IPS DF 4.7 (cell line): ENCODE measurements at regions not wholly inside any gene's neighbourhood (a gene's known extent, or its start where the extent isn't known, plus 50 kb on each side); places are given as distances from the start of the nearest gene placed in this dataset.

Experiments
- DNase-seq: peaks from one replicate; pipeline ENCODE4 v3.0.0-alpha.2; 2013; ENCODE audit warnings: low spot score; ENCODE audit errors: extremely low read depth

DNA sequence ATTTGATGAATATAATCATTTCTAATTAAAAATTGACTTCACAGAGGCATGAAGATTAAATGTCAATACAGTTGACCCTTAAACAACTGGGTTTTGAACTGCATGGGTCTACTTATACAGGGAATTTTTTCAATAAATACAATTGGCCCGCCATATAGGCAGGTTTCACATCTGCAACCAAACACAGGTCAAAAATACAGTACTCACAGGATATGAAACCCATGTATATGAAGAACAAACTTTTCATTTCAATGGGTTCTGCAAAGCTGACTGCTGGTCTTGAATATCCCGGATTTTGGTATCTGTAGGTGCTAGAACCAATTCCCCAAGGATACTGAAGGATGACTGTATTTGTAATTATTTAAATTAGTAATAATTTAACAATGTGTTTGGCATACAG, 555.6 kb downstream of the EPHA4 start:
- DNase-seq = no peak

- DNase-seq = no peak
Measured at GRCh38 chr2:221018262-221018661, 553.8 kb downstream of the EPHA4 start.

- DNase-seq = no peak
Measured at GRCh38 chr2:221019668-221020067, 552.4 kb downstream of the EPHA4 start.

DNA sequence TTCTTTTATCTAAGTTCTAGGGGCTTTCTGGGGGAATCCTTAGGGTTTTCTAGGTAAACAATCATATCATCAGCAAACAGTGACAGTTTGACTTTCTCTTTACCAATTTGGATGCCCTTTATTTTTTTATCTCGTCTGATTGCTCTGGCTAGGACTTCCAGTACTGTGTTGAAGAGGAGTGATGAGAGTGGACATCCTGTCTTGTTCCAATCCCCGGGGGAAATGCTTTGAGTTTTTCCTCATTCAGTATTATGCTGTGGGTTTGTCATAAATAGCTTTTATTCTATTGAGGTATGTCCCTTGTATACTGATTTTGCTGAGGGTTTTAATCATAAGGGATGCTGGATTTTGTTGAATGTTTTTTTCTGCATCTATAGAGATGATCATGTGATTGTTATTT, 549.5 kb downstream of the EPHA4 start:
- DNase-seq = no peak

DNA sequence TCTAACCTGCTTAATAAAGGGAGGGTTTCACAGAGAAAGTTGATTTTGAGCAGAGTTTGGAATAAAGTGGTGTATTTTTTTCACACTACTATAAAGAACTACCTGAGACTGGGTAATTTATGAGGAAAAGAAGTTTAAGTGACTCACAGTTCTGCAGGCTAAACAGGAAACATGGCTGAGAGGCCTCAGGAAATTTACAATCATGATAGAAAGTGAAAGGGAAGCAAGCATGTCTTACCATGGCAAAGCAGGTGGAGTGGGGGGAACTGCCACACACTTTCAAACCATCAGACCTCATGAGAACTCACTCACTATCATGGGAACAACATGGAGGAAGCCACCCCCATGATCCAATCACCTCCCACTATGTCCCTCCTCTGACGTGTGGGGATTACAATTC, 546.7 kb downstream of the EPHA4 start:
- no peak for DNase-seq

DNA sequence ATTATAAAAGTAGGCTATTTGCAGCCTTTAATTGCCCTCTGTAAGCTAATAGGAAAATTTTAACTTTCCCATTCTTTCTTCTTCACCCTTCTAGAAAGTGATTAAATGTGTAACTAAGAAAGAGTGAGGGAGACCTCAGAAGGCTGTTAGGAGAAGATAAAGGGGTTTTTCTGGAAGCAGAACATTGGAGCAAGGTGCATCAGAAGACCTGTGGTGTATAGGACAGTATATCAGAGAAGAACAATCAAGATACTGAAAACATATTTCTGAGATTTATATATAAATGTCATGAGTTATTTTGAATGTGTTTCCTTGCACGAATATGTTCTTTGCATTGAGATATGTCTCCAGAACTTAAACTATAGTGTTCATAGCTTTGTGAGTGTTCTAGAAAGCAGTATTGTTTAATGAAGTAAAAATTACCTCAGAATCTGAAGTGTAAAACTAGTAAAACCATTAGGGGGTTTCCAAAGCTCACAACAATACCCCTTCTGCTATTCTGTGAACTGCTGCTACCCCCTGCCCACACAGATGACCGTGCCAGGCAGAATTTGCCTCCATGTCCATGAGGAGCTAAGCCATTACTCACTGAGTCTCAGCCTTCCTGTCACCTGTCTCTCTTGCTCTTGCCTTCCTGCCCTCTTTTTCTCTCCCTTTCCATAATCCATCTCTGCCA, 537.9 kb downstream of the EPHA4 start:
- no peak for DNase-seq

DNA sequence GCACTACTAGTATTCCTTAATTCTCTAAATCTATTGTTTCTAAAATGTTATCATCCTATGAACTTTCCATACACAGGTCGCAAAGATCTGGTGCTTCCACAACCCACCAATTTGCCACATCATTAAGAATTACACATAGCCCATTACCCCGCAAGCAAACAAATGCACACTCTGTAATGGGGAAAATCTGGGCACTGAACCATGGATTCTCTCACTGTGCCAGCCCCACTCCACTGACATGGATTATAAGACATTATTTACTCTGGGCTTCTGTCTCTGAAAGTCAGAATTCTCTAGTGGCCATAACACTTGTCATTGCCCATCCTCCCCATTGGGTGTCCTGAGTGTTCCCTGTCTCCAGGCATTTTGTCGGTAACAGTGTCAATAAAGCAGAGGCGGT, 537.1 kb downstream of the EPHA4 start:
- no peak for DNase-seq

GRCh38 chr2:221042926-221043325, 529.2 kb downstream of the EPHA4 start:
- DNase-seq = no peak

DNA sequence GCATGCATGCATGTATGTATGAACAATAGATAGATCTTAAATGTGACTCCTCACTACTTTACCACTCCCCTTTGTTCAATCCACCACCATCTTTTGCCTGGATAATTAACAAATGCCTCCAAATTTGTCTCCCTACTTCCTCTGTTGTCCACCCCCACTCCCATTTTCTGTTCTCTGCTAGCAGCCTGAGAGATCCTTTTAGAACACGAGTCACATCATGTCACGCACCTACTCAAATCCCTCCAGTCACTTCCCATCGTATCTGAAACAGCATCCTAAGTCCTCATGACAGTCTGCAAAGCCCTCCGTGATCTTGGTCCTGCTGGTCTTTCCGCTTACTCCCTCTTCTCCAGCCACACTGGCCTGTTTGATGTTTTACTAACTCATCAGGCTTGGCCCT, 527.3 kb downstream of the EPHA4 start:
- DNase-seq = no peak

GRCh38 chr2:221050020-221050795, 521.9 kb downstream of the EPHA4 start:
- no peak for DNase-seq

DNA sequence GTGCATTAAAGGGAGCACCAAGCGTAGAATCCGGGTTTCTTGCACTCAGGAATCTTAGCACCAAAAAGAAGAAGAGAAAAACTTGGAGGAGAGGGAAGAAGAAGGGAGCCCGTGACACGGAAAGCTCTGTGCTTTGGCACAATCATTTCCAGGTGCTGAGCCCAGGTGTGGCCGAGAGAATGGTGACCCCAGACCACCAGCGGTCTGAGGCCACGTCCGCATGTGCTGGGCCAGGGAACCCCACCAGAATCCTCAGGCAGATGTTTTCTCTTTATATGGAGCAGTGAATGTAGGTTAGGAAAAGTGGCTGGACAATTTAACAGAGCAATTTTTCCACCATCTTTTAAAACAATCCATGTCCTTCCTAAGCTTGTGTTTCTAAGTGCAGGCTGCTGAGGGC, 520.9 kb downstream of the EPHA4 start:
- DNase-seq = no peak

- no peak for DNase-seq
Measured at GRCh38 chr2:221060376-221060775, 511.7 kb downstream of the EPHA4 start.

DNA sequence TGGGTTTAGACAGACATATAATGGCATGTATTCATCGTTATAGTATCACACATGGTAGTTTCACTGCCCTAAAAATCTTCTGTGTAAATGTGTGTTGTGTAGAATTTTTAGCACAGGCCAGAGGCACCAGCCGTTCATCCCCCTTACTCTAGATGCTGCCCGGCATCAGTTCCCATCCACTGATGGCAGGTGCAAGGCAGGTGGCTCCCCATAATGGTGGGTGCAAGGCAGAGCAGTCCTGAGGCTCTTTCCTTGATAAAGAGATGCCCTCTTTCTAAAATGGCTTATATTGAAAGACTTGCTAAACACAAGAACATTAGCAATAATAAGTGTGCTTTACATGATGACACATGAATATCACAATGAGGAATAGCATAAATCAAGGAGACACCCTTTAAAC, 508.5 kb downstream of the EPHA4 start:
- no peak for DNase-seq

DNA sequence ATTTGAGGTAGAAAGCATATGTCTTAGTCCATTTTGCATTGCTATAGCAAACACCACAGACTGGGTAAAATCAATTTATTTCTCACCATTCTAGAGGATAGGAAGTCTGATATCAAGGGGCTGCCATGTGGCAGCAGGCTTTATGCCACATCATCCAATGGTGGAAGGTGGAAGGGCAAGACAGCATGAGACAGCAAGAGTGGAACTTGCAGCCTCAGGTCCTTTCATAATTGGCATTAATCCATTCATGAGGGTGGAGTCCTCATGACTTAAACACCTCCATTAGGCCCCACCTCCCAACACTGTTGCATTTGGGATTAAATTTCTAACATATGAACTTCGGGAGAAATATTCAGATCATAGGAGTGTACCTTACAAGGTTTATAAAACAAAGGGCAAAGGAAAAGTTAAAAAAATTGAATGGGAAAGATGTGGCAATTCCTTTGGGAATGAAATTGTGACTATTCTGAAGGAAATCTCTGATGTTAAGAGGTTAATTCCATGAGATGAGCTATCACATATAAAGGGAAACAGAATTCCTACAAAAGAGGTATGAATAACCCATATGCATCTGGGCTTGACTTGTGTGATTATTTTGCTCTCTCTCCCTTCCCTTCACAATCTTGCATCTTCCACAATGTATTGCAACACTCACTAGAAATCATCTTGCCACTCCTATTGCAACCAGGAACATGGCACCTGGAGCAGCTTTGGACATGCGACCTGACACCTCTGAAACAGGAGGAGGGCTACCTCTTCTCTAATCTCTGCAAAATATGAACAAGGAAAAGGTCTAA, 507.8 kb downstream of the EPHA4 start:
- DNase-seq = no peak

- no peak for DNase-seq
Measured at GRCh38 chr2:221064880-221065279, 507.2 kb downstream of the EPHA4 start.

DNA sequence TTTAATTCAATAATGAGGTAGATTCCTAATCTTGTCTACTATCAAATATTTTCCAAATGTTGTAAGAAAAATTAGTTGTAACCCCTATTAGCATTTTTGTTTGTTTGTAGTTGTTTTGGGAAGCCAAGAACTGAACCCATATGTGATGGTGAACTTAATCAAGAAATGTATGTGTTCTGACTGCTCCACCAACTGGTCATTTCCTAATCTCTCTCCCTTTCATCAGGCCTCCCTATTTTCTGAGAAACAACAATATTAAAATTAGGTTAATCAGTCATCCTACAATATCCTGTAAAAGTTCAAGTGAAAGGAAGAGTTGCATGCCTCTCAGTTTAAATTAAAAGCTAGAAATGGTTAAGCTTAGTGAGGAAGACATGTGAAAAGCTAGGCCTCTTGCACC, 504.0 kb downstream of the EPHA4 start:
- no peak for DNase-seq

DNA sequence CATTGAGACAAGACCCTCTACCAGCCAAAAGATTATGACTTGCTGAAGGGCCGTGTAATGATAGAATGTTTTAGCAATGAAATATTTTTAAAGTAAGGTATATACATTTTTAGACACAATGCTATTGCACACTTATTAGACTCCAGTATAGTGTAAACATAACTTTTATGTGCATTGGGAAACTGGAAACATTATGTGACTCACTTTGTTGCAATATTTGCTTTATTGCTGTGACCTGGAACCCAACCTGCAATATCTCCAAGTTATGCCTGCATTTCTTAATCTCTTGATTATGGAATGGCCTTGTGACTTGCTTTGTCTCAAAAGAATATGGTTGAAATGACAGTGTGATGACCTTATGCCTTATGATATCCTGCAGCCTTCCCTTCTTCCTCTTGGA, 502.0 kb downstream of the EPHA4 start:
- DNase-seq = no peak

DNA sequence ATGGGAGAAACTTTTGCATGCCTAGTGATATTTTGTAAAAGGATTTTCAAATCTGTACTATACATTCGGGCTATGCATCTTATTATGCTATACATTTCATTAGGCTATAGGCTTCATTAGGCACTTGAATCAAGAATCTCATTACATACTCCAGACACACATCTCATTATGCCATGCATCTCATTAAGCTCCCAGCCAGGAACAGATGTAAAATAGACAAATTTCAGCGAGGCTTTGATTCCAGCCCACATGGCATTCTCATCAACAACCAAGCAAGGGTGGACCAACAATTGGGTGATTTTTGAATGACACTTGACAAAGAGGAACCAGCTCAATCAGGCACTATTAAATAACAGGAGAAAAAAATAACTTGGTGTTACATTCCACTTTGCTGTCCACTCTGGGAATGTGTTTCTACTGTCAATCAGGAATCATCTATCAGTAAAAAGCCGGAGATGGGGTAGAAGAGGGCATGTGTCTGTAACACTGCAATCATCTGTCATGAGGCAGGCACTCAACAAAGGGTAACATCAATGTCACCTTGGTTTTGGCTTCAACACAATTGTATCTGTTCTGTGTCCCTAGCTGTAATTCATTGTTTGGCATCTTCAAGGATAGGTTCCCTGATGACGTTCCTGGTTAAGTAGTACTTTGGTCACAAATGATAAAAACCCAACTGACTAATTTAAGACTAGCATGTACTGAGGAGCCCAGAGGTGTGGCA, 498.6 kb downstream of the EPHA4 start:
- DNase-seq = no peak

DNA sequence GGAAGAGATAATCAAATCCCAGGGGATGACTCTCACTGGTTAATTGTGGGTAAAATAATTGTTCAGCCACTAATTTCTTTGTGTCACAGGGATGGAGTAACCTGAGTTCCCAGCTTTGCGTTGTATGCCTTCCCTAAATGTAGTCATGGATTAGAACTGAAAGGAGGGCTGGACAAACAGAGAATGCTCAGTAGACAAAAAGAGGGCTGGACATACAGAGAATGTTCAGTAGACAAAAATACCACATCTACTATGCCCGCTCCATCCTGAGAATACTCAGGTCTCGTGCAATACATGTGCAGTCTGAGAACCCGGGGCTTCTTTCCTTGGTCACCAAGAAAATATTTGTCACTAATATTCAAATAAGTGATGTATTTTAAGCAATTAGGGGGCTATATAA, 497.9 kb downstream of the EPHA4 start:
- DNase-seq = no peak

- no peak for DNase-seq
Measured at GRCh38 chr2:221075203-221075602, 496.9 kb downstream of the EPHA4 start.

DNA sequence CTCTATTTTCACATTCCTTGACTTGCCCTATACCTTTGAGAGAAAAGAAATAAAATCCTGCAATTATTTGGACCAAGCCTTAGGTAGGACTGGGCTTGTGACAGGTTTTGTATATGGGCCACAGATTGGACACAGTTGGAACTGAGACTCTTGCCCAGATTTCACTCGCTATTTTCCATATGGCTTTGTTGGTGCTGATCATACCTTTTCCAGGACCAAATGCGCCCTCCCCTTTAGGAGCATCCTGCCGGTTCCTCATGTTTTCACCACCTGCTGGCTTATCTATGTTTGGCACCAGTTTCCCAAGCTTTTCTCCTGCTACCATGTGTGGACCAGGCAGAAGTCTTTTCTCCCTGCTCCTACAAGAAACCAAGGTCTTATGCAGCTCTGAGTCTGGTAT, 494.9 kb downstream of the EPHA4 start:
- no peak for DNase-seq

DNA sequence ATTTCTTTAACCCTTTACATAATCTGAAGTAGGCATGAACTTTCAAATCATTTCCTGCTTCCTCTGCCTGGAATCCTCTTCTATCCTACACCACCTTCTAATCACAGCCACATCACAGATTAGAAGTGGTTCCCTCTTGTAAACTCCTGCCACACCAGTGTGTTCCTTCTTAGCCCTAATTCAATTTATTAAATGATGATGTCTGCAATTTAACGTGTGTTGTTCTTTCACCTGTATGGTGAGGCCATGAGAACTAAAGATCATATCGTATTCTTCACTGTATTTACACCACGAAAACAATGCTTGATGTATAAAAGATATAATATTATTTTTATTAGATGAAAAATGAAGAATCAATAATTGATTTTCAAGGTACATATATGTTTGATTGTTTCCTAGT, 494.3 kb downstream of the EPHA4 start:
- DNase-seq = no peak
